G401.6 (cell line): ENCODE measurements at regions not wholly inside any gene's neighbourhood (a gene's known extent, or its start where the extent isn't known, plus 50 kb on each side); places are given as distances from the start of the nearest gene placed in this dataset.
"Not testable (repeated sequence)": the region's sequence is repeated elsewhere in the genome, so short reads cannot be mapped to it uniquely, and the experiment has no call there.

Experiments
- FAIRE-seq: peaks from 2 replicates; lab custom pipeline; 2012; peaks lifted over from hg19 to GRCh38; lab: Jason Lieb, UNC

DNA sequence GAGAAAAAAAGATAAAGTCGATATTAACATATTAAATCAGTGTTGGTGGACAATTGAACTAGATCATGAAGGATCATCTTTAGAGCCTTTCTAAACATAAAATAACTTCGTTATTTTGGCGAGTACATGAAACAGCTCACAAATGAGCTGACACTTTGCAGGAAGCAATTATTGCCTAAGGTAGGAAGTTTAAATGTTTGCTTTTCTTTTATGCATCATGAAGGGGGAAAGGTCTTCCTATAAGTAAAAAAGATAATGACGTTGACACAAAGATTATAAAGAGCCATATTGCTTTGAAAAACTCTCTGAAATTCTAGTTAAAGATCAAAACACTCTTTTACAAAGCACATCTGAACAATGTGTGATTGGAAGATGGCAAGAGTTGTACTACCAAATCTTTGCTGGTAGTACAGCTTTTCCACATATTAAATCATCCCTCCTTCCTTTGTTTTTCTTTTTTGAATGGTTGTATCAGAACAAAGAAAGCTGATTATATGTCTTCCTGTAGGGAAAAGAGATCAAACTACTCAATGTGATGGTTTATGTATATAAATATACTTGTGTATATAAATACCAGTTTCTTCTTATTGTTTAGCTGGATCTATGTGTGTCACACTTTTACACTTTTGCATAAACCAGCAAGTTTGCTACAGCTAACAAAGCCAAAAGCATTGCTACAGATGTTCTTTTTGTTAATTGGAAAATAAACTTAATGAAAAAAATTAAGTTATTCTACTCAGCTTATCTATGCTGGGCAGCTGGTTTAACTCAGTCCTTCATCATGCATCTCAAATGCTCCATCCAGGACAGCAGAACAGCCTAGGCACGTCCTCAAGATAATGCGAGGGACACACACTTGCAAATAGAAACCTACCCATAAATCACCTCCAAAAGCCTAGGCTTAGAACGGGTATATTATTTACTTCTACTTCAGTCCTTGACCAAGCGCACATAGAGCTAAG is 850.8 kb upstream of the ROBO1 start:
- FAIRE-seq, result no peak

DNA sequence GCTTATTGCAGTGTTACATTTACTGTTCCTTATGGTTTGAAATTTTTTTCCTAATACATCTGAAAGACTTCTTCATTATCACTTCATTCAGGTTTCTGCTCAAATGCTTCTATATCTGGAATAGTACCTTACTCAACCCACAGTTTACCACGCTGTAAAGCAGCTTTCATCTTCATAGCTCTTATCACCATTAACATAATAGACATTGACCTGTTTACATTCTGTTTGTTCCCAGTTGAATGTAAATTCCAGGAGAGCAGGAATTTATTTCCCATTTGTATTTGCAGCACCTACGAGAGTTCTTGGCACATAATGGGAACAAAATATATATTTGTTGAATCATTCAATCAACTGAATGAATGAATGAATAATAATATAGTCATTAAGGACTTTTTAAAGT is 844.6 kb upstream of the ROBO1 start:
- FAIRE-seq, result no peak

DNA sequence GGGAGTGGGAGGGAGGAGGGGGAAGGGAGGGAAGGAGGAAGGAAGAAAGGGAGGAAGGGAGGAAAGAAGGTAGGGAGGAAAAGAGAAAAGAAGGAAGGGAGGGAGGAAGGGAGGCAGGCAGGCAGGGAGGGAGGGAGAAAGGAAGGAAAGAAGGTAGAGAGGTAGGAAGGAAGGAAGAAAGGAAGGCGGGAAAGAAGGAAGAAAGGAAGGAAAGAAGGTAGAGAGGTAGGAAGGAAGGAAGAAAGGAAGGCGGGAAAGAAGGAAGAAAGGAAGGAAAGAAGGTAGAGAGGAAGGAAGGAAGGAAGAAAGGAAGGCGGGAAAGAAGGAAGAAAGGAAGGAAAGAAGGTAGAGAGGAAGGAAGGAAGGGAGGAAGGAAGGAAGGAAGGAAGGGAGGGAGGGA is 840.3 kb upstream of the ROBO1 start:
- FAIRE-seq, result not testable (repeated sequence)

- FAIRE-seq, result no peak
These were observed 838.3 kb upstream of the ROBO1 start for GRCh38 chr3:80606073-80606472.

DNA sequence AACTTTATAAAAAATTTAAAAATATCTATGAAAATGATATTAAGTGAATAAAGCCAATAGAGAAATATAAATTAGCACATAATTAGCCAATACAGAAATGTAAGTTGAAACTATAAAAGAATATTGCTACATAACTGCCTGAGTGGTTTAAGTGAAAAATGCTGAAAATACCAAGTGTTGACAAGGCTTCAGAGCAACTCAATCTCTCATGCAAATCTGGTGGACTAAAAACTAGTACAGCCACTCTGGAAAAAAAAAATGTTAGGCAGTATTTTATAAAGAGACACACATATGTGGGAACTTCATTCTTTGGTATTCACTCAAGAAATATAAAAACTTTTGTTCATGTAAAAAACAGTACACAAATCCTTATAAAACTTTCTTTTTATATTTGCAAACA is 833.7 kb upstream of the ROBO1 start:
- FAIRE-seq, result no peak

GRCh38 chr3:80592792-80593191 is 825.0 kb upstream of the ROBO1 start:
- no peak for FAIRE-seq

DNA sequence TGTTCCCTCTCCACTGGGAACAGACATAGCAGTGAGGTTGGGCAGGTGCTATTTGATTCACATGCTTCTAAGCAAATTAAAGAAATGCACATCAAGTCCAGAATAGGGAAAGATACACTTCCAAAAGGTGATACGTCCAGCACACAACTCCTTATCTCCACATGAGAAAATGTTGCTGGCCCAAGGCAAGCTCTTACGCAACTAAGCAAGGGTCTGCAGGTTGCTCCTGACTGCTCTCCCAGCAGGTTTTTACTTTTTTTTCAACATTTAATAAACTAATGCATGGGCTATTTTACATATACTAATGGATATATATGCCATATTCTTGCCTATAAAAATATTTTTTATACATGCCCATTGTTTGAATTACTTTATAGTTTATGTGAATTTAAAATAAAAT is 818.5 kb upstream of the ROBO1 start:
- no peak for FAIRE-seq

GRCh38 chr3:80580146-80580545 is 812.3 kb upstream of the ROBO1 start:
- FAIRE-seq, result no peak

DNA sequence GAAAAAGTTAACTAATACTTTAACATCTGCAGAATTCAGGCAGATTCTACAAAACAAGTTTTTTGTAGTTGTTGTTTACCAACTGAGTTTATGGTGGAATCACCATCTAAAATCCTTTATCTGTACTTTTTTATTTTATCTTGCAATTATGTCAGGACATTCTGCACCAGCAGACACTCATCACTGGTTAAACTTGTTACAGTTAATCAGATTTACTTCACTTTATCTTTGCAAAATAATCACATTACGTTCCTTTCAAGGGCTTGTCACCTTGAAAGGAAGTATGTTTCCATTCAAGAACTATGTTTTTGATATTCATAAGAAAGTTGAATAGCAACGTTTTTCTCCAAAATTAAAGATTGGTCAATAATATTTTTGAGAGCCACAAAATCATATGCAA is 796.6 kb upstream of the ROBO1 start:
- FAIRE-seq, result no peak

DNA sequence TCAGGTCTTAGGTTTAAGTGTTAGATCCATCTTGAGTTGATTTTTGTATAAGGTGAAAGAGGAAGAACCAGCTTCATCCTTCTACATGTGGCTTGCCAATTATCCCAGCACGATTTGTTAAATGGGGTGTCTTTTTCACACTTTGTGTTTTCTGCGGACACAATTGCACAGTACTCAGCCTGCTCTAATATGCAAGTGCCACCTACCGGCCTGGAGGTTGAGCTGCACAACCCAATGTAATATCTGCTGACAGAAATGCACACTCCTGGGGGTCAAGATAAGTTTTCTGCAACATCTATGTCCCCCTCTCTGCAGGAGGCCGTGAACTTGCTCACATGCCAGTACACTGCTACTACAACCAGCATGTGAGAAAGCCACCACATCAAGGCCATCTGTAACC is 791.9 kb upstream of the ROBO1 start:
- no peak for FAIRE-seq

- no peak for FAIRE-seq
These were observed 789.0 kb upstream of the ROBO1 start for GRCh38 chr3:80556763-80557162.

DNA sequence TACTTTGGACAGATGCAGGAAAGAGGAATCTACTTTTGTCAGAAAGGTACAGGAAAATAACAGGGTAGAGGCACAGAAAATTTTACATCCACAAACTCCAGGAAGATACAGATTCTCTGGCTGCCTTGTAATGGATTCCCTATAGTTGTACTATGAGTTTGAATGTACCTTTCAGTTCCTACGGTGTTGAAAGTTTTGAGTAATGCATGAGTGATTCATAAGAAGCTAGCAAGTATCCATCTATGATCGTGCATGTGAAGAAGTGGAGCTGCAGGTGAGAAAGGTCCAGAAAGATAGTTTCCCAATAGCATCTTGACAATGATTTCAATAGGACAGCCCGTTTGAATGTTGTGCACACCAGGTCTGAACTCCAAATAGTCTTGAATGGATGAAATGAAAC is 786.5 kb upstream of the ROBO1 start:
- FAIRE-seq, result no peak

DNA sequence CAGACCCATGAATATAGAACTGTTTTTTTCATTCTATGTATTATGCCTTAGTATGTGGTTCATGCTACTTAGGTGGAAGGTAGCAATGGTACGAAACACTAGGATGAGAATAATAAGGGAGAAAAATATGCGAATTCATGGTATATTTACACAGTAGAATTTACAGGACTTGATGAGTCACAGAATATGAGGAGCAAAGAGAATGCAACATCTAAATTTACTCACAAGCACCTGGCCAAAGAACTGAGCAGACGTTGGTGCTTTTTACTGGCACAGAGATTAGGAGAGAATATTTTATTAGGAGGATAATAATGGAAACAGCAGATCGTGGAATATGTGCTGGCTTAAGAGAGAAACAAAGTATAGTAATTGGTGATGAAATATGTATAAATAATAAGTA is 785.4 kb upstream of the ROBO1 start:
- no peak for FAIRE-seq

- FAIRE-seq, result no peak
These were observed 782.4 kb upstream of the ROBO1 start for GRCh38 chr3:80550174-80550573.

DNA sequence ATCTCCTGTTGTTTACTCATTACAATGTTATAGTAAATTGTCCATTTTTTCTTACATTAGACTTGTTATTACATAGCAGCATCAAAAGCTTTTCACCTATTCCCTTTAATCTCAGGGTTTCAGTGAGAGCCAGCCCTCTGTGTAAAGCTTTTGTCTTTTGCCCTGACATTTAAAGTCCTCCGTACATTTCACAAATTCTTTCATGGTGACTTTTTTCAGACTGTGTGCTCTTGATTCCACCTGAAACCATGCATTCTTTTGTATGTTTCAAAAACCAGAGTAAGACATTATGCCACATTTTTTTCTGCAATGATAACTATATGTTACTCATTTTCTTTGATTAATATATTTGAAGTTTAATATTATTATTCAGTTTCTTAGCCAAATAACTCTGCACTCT is 781.4 kb upstream of the ROBO1 start:
- no peak for FAIRE-seq

DNA sequence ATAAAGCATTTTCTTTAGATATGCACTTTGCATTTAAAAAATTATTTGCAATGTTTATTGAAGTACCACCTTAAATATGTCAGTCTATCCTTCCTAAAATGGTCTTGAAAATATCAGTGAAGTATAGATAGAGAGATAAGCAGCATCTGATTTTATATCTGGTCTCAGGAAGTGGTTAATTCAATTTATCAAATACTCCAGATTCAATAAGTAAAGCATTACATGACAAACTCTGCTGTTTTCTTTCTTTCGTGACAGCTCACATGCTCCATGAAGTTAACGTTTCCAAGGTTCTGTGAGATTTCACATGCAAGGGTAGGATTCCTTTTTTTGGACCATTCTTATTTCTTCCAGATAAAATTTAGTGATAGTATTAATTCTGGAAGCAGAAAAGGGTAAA is 775.4 kb upstream of the ROBO1 start:
- no peak for FAIRE-seq

- FAIRE-seq, result no peak
These were observed 774.7 kb upstream of the ROBO1 start for GRCh38 chr3:80542456-80542855.

GRCh38 chr3:80537680-80538079 is 769.9 kb upstream of the ROBO1 start:
- FAIRE-seq, result no peak

GRCh38 chr3:80535286-80535685 is 767.5 kb upstream of the ROBO1 start:
- FAIRE-seq, result no peak

DNA sequence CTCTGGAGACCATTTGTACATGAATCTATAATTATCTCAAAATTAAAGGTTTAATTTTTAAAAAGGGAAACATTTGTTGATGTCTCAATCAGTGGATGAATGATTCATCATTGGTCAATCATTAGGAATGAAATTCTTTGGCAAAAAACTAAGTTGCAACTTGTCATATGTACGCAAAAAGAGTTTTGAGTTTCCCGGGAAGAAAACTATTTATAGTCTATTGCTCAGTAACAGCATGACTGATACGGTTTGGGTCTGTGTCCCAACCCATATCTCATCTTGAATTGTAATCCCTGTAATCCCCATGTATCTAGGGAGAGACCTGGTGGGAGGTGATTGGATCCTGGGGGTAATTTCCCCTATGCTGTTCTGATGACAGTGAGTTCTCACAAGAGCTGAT is 765.8 kb upstream of the ROBO1 start:
- FAIRE-seq, result no peak

DNA sequence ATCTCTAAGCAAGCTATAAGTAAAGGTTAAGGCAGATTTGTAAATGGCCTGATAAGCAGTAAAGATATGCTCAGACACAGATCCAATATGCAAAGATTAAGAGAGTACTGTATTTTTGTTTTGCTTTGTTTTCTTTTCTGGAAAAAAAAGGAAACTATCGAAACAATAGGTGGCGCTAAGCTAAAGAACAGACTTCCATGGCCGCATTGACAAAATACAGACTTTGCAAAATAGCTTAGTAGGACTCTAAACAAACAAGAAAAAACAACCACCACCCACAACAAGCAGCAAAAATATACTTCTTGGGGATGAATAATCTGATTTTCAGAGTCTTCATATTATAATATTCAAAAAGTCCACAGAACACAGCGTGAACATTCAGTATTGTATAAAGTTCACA is 758.4 kb upstream of the ROBO1 start:
- peak; percentile 15 for FAIRE-seq

- FAIRE-seq, result no peak
These were observed 753.3 kb upstream of the ROBO1 start for GRCh38 chr3:80521081-80521480.

- FAIRE-seq, result no peak
These were observed 751.6 kb upstream of the ROBO1 start for GRCh38 chr3:80519436-80519835.

DNA sequence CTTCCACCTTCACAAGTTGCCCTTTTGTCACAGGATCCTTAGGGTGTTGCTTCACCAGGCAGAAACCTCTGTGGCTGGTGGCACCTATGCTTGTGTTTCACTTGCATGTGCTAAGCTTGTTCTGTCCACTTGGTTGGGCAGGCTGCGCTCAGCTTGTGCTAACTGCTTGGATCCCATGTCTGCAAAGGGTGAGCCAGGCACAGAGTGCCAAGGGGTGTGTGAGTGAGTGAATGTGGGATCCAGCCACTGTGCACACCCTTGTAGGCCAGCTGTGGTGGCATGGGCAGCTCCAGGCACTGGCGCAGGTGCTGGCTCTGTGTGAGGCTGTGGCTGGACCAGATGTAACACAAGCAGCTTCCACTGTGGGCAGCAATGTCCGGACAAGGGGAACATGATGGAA is 728.7 kb upstream of the ROBO1 start:
- FAIRE-seq, result no peak
